ENCODE measurements at regions not wholly inside any gene's neighbourhood (a gene's known extent, or its start where the extent isn't known, plus 50 kb on each side); places are given as distances from the start of the nearest gene placed in this dataset.

- in situ Hi-C loops (cut with HindIII; ENCODE audit: extremely low pct_ligation_motif_present, low pct_unique_long_range_greater_than_20kb) (loop anchor here (25.0 kb wide), 1 partner anchor 1657 kb away; no protein-coding TSS in a partner anchor), intact Hi-C loops (cut with micrococcal nuclease; ENCODE audit: unreplicated experiment) (no loop called here)
- Histone ChIP-seq H3K4me2 (ENCODE audit: low read depth, low read length) (no peak overlapping the region), H3K4me3 (replicated peaks in 1 of 3; ENCODE audit: insufficient read depth in 1 of 3, low read depth in 2 of 3, low read length in 3 of 3) (no peak overlapping the region), H3K27ac (ENCODE audit: extremely low read length, insufficient read depth, low read length) (no peak overlapping the region), H3K27me3 (ENCODE audit: control insufficient read depth in 1 of 2, insufficient read depth in 2 of 2, low read length in 2 of 2) (no peaks in the 10 kb centered on the region), H3K9ac (ENCODE audit: insufficient read depth, low read depth, low read length) (no peak overlapping the region), H3K4me1 (ENCODE audit: insufficient read depth, low read length) (no peaks in the 10 kb centered on the region), H3K79me2 (ENCODE audit: insufficient read depth, low read length) (no peaks in the 10 kb centered on the region), H3K36me3 (replicated peaks in 1 of 2; ENCODE audit: control insufficient read depth in 1 of 2, insufficient read depth in 2 of 2, low read length in 2 of 2) (no peaks in the 10 kb centered on the region), H3K9me3 (ENCODE audit: low read length) (no peaks in the 10 kb centered on the region), H2AFZ (ENCODE audit: low read length) (no peak overlapping the region), H4K20me1 (ENCODE audit: insufficient read depth, low read length) (no peaks in the 10 kb centered on the region)
- no peak for DNase-seq (ENCODE audit: low spot score)
- BruUV-seq (replicated peaks) = no TSS peak
- POLR2A ChIA-PET = no interaction called here
- no peak for FAIRE-seq
- 46% methylated on average over 3 of the region's 3 CpGs for WGBS (ENCODE audit: low lambda C conversion rate)
- CTCF ChIA-PET (ENCODE audit: low intra/inter-chr PET ratio, low total read pairs) = interaction anchor here (1.3 kb wide), 1 partner anchor 1554 kb away, joined by 3 read pairs; no protein-coding TSS in a partner anchor
- ATAC-seq = no peak; the same call in 2 of the 3 replicates
- TF ChIP-seq ISX (CRISPR knock-in tag; conservative IDR thresholded peaks at IDR 0.05) (no peak), ZNF460 (CRISPR knock-in tag; IDR thresholded peaks at IDR 0.05; ENCODE audit: borderline replicate concordance) (no peak), MXI1 (IDR thresholded peaks at IDR 0.05; ENCODE audit: borderline replicate concordance, low read depth, low read length) (no peak), ZNF713 (CRISPR knock-in tag; IDR thresholded peaks at IDR 0.05) (no peak), ZNF44 (CRISPR knock-in tag; IDR thresholded peaks at IDR 0.05) (no peak), PCBP1 (IDR thresholded peaks at IDR 0.05; ENCODE audit: borderline replicate concordance, low read depth, low read length) (no peak), ZNF780A (CRISPR knock-in tag; IDR thresholded peaks at IDR 0.05) (no peak), ZNF335 (CRISPR knock-in tag; IDR thresholded peaks at IDR 0.05) (no peak), STAG1 (CRISPR knock-in tag; IDR thresholded peaks at IDR 0.05) (peak; percentile 57), ZNF292 (CRISPR knock-in tag; IDR thresholded peaks at IDR 0.05; ENCODE audit: borderline replicate concordance, low read depth) (no peak), SMC3 (IDR thresholded peaks at IDR 0.05; ENCODE audit: low read length) (peak; percentile 10; the same call in 1 of the 2 replicates), ETS1 (CRISPR knock-in tag; IDR thresholded peaks at IDR 0.05) (no peak), DMTF1 (CRISPR knock-in tag; IDR thresholded peaks at IDR 0.05) (no peak), IKZF4 (CRISPR knock-in tag; IDR thresholded peaks at IDR 0.05; ENCODE audit: borderline replicate concordance, low read depth, not compliant biosample characterization) (no peak), FOXC1 (CRISPR knock-in tag; IDR thresholded peaks at IDR 0.05; ENCODE audit: borderline replicate concordance) (no peak), RBM22 (optimal IDR thresholded peaks at IDR 0.05; ENCODE audit: low read length) (no peak), ZNF792 (CRISPR knock-in tag; IDR thresholded peaks at IDR 0.05) (no peak), NFIC (IDR thresholded peaks at IDR 0.05; ENCODE audit: low read length) (no peak)
- TF ChIP-seq, protein P1, sequence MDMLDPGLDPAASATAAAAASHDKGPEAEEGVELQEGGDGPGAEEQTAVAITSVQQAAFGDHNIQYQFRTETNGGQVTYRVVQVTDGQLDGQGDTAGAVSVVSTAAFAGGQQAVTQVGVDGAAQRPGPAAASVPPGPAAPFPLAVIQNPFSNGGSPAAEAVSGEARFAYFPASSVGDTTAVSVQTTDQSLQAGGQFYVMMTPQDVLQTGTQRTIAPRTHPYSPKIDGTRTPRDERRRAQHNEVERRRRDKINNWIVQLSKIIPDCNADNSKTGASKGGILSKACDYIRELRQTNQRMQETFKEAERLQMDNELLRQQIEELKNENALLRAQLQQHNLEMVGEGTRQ (IDR thresholded peaks at IDR 0.05; ENCODE audit: low read depth, low read length) = no peak
- TF ChIP-seq, protein P1 (CRISPR knock-in tag; IDR thresholded peaks at IDR 0.05; ENCODE audit: borderline replicate concordance) = no peak
These were observed 143.7 kb upstream of the ZNF385D start for GRCh38 chr3:21894459-21895340.

Measured in HepG2 (cell line).